HG03103 (cell line): ENCODE measurements at regions not wholly inside any gene's neighbourhood (a gene's known extent, or its start where the extent isn't known, plus 50 kb on each side); places are given as distances from the start of the nearest gene placed in this dataset.
"Not testable (repeated sequence)": the region's sequence is repeated elsewhere in the genome, so short reads cannot be mapped to it uniquely, and the experiment has no call there.

Experiments used
- ATAC-seq: cut with Tn5 transposase; IDR thresholded peaks from one replicate; pipeline ENCODE4 v1.9.1; 2021; ENCODE audit warnings: low read depth; ENCODE audit not compliant: unreplicated experiment

GRCh38 chr5:145467446-145467845 is 367.7 kb downstream of the PRELID2 start:
- no peak for ATAC-seq

GRCh38 chr5:145466533-145466932 is 368.6 kb downstream of the PRELID2 start:
- no peak for ATAC-seq

- ATAC-seq: no peak
Measured at GRCh38 chr5:145465474-145466263, 369.5 kb downstream of the PRELID2 start.

- no peak for ATAC-seq
Measured at GRCh38 chr5:145464171-145464570, 371.0 kb downstream of the PRELID2 start.

- no peak for ATAC-seq
Measured at GRCh38 chr5:145463634-145464033, 371.5 kb downstream of the PRELID2 start.

- ATAC-seq: no peak
Measured at GRCh38 chr5:145462525-145462924, 372.6 kb downstream of the PRELID2 start.

GRCh38 chr5:145450286-145450885 is 384.8 kb downstream of the PRELID2 start:
- no peak for ATAC-seq

GRCh38 chr5:145449794-145450193 is 385.3 kb downstream of the PRELID2 start:
- no peak for ATAC-seq

GRCh38 chr5:145446875-145447274 is 388.3 kb downstream of the PRELID2 start:
- not testable (repeated sequence) for ATAC-seq

GRCh38 chr5:145446412-145446811 is 388.7 kb downstream of the PRELID2 start:
- no peak for ATAC-seq

GRCh38 chr5:145445027-145445426 is 390.1 kb downstream of the PRELID2 start:
- no peak for ATAC-seq

GRCh38 chr5:145443964-145444363 is 391.2 kb downstream of the PRELID2 start:
- no peak for ATAC-seq

GRCh38 chr5:145443366-145443765 is 391.8 kb downstream of the PRELID2 start:
- no peak for ATAC-seq

GRCh38 chr5:145442661-145443060 is 392.5 kb downstream of the PRELID2 start:
- ATAC-seq: not testable (repeated sequence)

- no peak for ATAC-seq
Measured at GRCh38 chr5:145441228-145441627, 393.9 kb downstream of the PRELID2 start.

GRCh38 chr5:145437627-145438026 is 397.5 kb downstream of the PRELID2 start:
- ATAC-seq: no peak

GRCh38 chr5:145433077-145433476 is 402.1 kb downstream of the PRELID2 start:
- ATAC-seq: no peak

- ATAC-seq: no peak
Measured at GRCh38 chr5:145429170-145429569, 406.0 kb downstream of the PRELID2 start.

GRCh38 chr5:145408048-145408341 is 427.1 kb downstream of the PRELID2 start:
- peak; percentile 55 for ATAC-seq

- peak; percentile 47 for ATAC-seq
Measured at GRCh38 chr5:145407300-145408047, 427.7 kb downstream of the PRELID2 start.

GRCh38 chr5:145403992-145404391 is 431.1 kb downstream of the PRELID2 start:
- no peak for ATAC-seq

GRCh38 chr5:145396888-145397287 is 438.3 kb downstream of the PRELID2 start:
- no peak for ATAC-seq
